ENCODE measurements at regions not wholly inside any gene's neighbourhood (a gene's known extent, or its start where the extent isn't known, plus 50 kb on each side); places are given as distances from the start of the nearest gene placed in this dataset.

DNA sequence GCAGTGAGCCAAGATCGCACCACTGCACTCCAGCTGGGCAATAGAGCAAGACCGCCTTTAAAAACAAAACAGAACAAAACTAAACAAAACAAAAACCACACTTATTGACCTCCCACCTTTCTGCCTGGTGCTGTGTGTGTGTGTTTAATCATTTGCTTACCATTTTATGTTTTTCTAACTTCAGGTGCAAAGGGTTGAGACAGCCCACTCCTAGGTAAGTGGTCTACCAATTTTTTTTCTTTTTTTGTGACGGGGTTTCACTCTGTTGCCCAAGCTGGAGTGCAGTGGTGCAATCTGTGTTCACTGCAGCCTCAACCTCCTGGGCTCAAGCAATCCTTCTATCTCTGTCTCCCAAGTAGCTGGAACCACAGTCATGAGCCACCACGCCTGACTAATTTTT, 65.8 kb downstream of the SALL1 start:
- DNase-seq = no peak

DNA sequence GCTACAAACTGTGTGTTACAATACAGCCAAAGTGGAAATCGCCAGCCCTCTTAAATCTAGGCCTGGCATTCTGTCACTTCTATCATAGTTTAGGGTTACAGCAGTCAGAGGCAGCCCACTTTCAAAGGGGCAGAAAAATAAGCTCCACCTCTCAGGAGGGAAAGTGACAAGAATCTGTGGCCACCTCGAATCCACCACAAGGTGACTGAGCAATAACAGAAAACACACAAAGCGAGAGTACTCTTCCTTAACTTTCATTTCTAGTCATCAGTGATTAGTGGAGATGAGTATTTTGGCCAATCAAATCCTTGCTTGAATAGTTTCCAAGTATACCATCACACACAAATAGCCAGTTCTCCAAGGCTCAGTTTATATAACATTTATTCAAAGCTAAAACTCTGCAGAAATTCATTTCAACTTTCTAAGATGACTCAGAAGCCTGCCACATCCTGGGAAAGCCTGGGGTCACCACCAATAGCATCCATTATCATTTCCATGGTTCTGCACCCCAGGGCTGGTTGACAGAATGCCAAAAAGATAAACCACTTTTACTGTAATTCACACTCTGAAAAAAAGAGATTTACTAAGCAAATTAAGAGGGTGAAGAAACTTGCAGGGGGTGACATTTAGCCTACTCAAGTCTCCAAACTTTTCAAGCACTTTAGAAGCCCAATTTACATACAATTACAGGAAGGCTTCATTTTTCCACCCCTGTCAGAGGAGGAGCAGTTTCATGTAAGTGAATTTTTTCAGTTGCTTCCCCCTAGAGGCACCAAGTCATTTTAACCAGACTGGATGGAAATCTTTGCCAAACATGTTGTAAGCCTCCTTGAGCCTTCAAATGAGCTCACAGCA, 66.8 kb downstream of the SALL1 start:
- no peak for DNase-seq

DNA sequence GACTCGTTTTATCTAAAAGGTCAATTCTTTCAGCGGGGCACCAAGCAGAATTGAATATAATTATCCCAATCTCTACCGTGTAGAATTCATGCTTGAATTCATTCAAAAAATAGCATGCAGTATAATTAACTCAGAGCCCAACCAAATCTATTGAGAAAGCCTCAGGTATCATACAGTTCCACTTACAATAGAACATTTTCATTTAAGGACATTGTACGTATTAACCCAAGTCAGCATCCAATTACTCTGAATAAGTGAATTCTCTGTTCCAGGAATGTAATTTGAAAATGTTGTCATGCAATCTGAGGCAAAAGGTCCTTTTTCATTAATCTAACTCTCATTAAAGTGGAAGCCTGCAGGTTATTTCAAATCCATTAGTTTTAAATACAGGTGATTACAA, 78.5 kb downstream of the SALL1 start:
- DNase-seq = no peak

DNA sequence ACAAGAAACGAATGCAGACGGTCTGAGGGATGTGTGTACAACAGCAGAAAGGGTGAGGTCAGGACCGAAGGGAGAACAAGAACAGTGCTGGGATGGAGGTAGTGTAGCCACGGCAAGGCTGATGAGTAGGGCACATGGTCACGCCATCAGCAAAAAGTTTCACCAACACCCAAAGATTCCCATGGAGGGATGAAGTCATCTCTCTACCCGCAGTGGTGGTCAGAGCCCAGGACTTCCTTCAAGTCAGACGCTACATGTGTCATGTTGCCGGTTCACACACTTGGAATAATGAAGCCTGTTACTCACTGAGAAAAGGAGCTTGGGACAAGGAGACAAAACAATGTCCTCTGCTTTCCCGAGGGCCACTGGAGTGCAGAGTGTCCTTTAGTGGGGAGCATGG, 79.7 kb downstream of the SALL1 start:
- DNase-seq = no peak

DNA sequence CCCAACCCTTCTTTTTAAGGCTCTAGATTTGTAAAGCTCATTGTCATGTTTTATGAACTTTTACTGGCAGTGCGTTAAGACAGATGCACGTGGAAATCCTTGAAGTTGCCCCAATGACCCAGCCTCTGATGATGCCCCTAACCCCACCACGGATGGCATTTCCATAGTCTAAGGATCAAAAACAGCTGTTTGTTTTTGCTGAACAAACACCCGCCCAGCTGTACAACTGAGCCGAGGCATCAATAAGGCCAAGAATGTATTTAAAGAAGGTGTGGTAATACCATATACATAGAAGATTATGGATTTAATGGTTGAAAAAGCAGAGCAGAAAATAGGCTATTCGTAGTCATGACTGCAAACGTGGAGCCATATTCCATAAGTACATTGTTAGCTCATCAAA, 83.7 kb downstream of the SALL1 start:
- DNase-seq = no peak

DNA sequence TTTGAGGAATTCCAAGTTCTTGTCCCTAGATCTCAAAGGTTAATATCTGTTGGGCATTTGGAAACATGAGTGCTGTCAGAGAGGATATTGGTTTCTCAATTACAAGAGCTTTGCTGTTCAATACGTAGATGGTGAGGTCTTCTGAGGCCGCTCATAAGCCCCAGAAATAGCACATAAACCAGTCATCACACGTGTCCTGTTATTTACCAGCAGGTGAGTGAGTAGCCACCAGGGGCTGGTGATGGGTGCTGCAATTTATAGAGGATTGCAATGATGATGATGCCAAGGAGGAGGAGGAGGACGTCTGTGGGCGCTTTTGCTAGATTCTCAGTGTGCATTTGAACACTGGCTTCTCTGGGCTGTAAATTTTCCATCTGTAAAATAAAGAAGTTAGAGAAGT, 89.0 kb downstream of the SALL1 start:
- DNase-seq = no peak

DNA sequence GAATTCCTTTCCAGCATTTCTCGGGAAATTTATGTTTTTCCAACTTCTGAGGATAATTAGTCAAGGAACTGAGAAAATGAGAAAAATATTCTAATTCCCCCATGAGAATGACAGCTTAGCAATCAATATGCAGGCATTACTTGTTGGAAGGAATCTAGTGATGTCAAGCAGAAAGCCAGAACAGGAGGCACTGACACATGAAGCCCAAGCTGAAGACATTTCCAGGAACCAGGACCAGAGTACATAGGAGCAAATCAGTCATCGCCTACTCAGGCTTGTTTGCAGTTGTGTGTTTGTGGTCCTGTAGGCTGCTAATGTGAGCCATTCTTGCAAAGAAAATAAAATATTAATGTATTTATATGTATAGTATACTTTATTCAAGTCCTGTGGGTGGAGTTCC, 89.7 kb downstream of the SALL1 start:
- DNase-seq = no peak

DNA sequence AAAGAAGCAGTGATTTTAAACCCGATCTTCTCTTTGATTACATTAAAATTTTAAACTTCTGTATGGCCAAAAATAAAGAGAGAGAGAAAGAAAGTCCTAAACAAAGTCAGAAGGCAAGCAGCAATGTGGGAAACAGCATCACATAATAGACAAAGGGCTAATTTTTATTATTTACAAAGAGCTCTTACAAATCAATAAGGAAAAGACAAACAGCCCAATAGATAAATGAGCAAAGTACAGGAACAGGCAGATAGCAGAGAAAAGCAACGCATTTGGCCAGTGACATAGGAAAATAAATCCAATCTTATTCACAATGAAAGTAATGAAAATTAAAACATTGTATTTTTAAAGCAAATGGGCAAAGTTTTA, 93.1 kb downstream of the SALL1 start:
- no peak for DNase-seq

DNA sequence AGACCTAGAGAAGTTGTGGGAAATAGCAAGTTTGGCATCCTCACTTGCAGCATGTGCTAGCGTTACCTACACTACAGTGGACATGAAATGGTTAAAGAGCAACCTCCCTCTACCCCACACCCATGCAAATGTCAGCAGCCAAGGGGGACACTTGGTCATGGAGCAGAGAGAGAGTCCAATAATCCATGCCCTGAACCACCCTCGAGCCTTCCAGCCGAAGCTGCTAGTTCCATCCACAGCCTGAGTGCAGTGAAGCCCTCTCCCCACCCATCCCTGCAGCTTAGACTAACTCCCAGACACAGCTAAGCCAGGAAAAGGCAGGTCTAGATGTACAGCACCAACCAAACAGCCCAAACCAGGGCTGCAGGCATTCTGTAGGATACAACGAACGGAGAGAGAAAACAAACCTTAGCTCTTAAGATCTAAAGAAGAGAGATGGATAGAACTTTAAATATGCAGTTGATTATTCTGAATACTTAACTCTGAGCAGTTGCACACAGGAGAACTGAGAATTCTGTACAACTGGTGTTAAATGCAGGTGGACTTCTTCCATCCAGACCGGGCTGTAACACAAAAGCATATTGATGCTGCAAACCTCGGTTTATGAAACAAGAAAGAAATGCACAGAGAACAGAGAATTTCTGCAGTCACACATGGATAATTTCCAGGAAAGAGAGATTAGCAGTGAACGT, 93.8 kb downstream of the SALL1 start:
- peak in 2 of 56 donors; percentile 8 to 11 for DNase-seq

DNA sequence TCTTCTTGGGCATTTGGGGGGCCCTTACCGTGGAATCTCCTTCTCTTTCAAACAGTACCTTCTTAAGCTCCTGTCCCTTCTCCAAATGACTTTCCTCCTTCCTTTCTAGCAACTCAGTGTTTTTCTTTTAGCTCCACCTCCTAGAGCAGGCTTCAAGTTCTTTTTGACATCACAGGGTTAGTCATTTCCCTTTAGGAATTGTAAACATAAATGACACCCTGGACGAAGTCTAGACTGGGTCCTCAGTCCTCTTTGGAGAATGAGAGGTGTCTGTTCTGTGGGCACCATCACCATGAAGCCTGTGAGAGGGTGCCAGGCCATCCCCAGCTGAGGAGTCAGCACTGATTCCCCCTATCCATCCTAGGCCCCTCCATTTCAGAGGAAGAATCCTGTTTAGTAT, 94.7 kb downstream of the SALL1 start:
- DNase-seq = no peak

DNA sequence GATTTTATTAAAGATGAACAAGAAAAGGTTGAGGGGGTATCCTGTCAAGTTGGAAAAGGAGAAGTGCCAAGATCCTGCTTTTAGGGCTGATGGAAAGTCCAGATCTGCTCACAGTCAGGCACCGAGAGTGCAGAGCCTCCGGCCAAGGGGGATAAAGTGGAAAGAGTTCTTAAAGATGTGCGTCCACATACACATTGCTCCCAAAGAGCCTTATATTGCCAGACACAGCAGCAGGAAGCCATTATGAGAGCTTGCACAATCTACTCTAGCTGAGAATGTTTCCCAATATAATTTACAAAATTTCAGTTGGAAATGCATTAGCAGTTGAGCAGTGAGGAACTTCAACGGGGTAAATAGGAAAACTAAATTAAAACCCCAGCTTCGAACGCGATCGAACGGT, 95.6 kb downstream of the SALL1 start:
- DNase-seq = no peak

DNA sequence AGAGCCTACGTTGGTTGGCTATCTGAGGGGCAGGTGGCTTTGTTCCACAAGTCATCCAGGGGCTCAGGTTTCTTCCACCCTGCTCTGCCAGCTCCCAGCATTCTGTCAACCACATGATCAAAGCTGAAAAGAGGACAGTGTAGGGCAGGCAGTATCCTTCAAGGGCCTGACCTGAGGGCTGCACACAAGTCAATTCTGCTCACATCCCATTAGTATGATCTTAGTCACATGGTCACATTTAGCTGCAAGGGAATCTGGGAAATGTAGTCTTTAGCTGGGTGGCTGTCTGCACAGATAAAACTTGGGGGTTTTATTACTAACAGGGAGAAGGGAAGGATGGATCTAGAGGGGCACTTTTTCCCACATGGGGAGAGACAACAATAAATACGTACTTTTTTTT, 97.3 kb downstream of the SALL1 start:
- no peak for DNase-seq

DNA sequence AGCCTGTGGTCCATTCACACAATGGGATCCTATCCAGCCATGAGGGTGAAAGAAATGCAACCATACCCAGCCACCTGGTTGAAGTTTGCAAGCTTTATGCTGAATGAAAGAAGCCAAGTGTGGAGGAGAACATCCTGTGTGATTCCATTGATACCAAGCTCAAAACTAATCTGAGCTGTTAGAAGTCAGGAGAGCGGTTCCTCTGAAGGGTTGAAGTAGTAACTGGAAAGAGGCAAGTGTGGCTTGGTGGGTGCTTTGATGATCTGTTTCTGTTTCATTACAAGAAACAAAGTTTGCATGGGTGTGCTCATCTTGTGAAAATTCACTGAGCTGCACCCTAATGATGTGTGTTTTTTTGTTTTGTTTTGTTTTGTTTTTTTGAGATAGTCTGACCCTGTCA, 99.4 kb downstream of the SALL1 start:
- DNase-seq = no peak

DNA sequence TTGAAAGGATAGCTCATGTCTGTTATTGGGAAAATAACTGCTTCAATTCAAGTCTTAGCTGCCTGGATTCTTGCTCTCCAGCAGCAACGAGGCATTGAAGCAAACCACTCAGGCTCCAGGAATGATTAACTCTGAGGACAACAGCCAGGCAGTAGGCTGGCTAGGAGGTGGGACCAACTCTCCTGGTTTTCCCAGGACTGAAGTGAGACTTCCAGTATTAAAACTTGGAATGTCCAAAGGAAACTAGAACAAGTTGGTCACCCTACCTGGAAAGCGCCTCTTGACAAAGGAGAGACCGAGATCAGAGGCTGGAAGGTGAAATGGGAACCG, 100.7 kb downstream of the SALL1 start:
- DNase-seq = no peak

DNA sequence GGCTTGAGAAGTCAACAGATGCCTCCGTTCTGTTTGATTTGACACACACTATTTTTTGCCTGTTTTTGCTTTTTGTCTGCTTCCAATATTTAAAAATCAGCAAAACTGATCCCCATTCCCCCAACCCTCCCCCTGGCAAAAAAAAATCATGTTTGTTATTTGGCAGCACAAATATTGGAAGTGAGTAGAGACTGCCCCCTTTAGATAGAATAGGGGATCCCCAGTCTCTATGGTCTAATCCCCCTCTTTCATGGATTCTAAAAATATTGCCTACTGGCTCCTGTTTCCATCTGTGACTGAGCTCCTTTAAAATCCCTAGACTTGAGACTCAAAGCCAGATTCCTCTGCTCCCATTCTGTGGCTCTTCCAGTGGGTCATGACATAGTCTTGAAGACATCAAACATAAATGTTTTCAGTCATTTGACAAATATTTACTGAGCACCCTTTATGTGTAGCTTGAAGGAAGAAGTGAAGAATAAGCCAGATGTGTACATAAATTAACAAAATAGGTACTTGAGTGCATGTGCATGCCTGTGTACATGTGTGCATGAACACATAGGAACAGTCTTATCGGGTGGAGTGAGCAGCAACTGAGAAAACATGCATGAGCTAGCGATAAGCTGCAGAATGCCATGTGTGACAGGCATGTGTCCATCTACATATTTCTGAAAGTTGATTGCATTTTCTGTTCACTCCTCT, 101.2 kb downstream of the SALL1 start:
- DNase-seq = no peak

DNA sequence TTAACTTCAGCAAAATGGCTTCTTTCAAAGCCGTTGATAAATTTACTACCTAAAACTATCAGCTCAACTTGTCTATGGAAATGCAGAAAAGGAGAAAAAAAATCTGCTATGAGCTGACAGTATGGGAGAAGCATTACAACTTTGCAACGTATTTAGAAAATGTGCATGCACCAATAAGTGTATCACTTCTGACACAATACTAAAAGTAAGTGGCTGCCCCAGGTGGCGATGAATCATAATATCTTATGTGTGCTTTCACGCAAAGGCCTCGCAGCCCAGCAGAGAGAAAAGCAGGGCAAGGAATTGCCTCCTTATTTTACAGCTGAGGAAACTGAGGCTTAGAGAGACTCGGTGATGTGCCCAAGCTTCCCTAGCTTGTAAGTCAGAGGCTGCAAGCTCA, 101.8 kb downstream of the SALL1 start:
- no peak for DNase-seq

DNA sequence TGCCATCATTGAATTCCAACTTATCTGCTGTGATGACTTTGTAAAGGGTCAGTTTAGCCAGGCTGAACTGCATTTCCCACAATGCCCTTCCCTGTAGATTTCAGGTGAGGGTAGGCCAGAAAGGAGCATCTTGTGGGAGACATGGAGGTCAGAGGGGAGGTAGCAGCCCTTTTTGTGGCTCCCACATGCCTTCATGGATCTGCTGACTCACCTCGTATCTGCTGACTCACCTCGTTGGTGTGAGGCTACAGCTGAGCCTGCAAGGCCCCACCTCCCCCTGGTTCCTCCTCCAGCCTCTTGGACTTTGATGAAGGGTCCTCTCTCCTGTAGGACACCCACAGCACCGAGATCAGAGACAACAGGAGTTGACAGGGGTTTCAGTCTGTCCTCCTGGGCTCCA, 102.5 kb downstream of the SALL1 start:
- no peak for DNase-seq

DNA sequence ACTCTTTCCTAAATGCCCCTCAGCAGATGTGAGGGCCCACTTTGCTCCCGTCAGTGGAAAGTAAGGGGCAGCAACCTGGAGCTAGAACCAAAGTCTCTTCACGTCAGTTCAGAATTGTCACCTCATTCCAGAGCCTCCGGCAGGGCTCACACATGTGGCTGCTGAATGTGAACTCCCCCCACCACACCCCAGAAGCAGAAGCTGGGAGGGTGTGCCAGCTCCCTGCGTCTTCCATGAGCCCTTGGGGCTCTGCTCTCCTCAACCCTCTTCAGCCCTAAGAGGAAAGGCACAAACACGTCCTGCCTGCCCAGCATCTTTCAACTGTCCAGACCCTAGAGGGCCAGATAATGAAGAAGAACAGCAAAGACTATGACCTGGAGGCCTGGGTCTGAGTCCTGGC, 105.3 kb downstream of the SALL1 start:
- no peak for DNase-seq

DNA sequence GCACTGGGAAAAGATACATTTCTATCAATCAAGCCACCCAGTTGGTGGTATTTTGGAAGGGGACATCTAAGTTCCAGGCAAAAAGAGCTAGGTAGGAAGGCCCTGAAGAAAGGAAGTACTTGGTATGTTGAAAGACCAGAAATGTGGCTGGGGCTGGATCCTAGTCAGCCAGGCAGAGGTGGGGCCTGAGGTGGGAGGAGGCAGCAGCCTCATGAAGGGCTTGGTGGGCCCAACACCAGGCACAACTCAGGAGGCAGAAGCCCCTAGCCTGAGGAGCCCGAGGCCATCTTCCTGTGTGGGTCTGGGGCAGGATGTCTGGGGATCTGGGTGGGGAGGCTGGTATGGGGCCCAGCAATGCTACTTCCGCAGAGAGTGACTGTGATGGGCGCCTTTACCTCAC, 105.9 kb downstream of the SALL1 start:
- no peak for DNase-seq

DNA sequence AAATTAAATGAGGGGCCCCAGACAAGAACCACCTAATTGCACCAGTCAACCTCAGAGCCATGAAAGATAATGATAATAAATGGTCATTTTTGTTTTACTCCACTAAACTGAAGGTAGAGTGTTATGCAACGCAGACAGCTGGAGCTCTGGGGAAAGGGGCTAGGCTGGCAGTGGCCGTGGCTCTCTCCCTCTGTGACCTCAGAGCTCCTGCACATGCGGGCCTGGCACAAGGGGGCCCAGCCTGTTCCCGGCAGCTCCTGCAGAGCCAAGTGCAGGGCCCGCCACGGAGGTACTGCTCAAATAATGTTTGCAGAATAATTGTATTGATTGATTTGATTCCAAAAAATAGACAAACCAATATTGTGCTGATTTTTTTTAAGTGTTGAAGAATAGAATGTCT, 109.5 kb downstream of the SALL1 start:
- no peak for DNase-seq

DNA sequence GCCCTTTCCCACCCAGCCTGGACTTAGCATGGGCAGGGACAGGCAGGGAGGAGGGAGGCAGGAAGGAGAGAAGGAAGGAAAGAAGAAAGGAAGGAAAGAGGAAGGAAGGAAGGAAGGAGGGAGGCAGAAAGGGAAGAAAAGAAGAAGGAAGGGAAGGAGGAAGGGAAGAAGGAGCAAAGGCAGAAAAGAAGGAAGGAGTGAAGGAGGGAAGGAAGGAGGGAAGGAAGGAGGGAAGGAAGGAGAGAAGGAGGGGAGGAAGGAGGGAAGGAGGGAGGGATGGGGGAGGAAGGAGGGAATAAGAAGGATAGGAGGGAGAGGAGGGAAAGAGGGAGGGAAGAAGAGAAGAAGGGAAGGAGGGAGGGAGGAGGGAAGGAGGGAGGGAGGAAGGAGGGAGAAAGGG, 110.4 kb downstream of the SALL1 start:
- DNase-seq = no peak

DNA sequence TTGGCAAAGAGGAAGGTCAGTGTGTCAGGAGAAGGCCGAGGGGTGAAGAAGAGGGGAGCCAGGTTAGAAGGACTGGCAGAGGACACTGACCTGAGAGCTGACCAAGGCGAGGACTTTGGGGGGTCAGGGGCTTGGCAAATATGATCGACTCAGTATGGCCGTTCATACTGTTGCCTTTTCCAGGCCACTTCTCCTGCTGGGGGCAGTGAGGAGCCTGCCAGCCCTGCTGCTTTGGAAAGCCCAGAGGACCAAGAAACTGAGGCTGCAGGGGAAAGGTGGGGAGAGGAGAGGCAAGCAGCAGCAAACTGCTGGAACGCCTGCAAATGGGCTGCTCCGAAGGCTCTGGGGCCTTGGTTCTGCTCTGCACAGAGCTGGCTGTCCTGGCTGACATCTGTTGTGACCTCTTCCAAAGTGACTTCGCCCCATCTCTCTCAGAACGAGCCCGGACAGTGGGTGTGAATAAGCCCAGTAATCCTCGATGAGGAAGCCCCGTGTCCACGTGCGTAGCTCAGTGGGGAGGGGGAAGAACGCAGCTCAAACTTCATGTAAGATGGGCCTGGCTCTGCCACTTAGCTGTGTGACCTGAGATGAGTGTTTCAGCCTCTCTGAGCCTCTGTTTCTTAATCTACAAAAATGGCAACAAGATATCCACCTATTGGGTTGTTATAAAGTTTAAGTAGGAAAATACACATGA, 111.3 kb downstream of the SALL1 start:
- DNase-seq = no peak
